PC-3 (cell line): ENCODE measurements at regions not wholly inside any gene's neighbourhood (a gene's known extent, or its start where the extent isn't known, plus 50 kb on each side); places are given as distances from the start of the nearest gene placed in this dataset.
"Not testable (repeated sequence)": the region's sequence is repeated elsewhere in the genome, so short reads cannot be mapped to it uniquely, and the experiment has no call there.

ENCODE experiments used
- ATAC-seq: fragments of 200-7000 bp; cut with Tn5 transposase; 2 replicates; pipeline ENCODE4 v1.9.1; 2020; ENCODE audit warnings: mild to moderate bottlenecking, moderate library complexity
- BruUV-seq: library from RNA; stranded (reverse); fragments of 400-500 nt; replicated peaks from 2 replicates; lab custom pipeline; 2021; lab: Mats Ljungman, UMichigan
- CTCF ChIA-PET: fragments of 300-600 bp; sonication (Branson Sonifier 250); formaldehyde crosslinking; loops from one replicate; lab custom pipeline; 2022; ENCODE audit warnings: antibody characterized with exemption; lab: Charles Lee
- POLR2A ChIA-PET: fragments of 300-600 bp; sonication (Branson Sonifier 250); formaldehyde crosslinking; loops from one replicate; lab custom pipeline; 2022; ENCODE audit warnings: antibody characterized with exemption; ENCODE audit not compliant: unreplicated experiment; lab: Charles Lee
- DNase-seq: peaks from one replicate; pipeline ENCODE4 v3.0.0-alpha.2; 2015
- H2AFZ ChIP-seq: fragments of 300-600 bp; sonication (generic); 2 replicates; pipeline ENCODE4 v1.6.0; 2016; ENCODE audit warnings: antibody characterized with exemption, low read length
- H3F3A ChIP-seq: fragments of 300-600 bp; sonication (generic); one replicate; pipeline ENCODE4 v1.6.0; 2017; ENCODE audit warnings: antibody characterized with exemption, low read length, control low read depth, mild to moderate bottlenecking; ENCODE audit not compliant: unreplicated experiment
- H3K27ac ChIP-seq: fragments of 300-600 bp; sonication (generic); 2 replicates; pipeline ENCODE4 v1.5.1; 2016; ENCODE audit warnings: mild to moderate bottlenecking, low read length
- H3K27me3 ChIP-seq: fragments of 300-600 bp; sonication (generic); 2 replicates; pipeline ENCODE4 v1.6.1; 2016; ENCODE audit warnings: low read length, mixed read lengths
- H3K36me3 ChIP-seq: fragments of 300-600 bp; sonication (generic); 2 replicates; pipeline ENCODE4 v1.6.1; 2016; ENCODE audit warnings: low read depth, mixed run types, low read length, mixed read lengths
- H3K4me1 ChIP-seq: fragments of 300-600 bp; sonication (generic); 2 replicates; pipeline ENCODE4 v1.5.1; 2016; ENCODE audit warnings: low read length; ENCODE audit not compliant: insufficient read depth
- H3K4me2 ChIP-seq: fragments of 300-600 bp; sonication (generic); 2 replicates; pipeline ENCODE4 v1.6.0; 2016; ENCODE audit warnings: low read length
- H3K4me3 ChIP-seq: fragments of 300-600 bp; sonication (generic); 2 replicates; pipeline ENCODE4 v1.5.1; 2016; ENCODE audit warnings: mild to moderate bottlenecking, low read length, mixed read lengths
- H3K79me2 ChIP-seq: fragments of 300-600 bp; sonication (generic); 2 replicates; pipeline ENCODE4 v1.6.1; 2017; ENCODE audit warnings: low read length, mixed read lengths
- H3K9ac ChIP-seq: fragments of 300-600 bp; sonication (generic); 2 replicates; pipeline ENCODE4 v1.6.0; 2016; ENCODE audit warnings: mild to moderate bottlenecking, low read length
- H3K9me2 ChIP-seq: fragments of 300-600 bp; sonication (generic); replicated peaks from 2 replicates; pipeline ENCODE4 v1.6.1; 2016; ENCODE audit warnings: mixed run types, low read length, mixed read lengths
- H3K9me3 ChIP-seq: fragments of 300-600 bp; sonication (generic); 2 replicates; pipeline ENCODE4 v1.6.1; 2016; ENCODE audit warnings: low read length, mixed read lengths
- H4K20me1 ChIP-seq: fragments of 300-600 bp; sonication (generic); 2 replicates; pipeline ENCODE4 v1.6.1; 2016; ENCODE audit warnings: low read length, mixed read lengths
- EZH2 ChIP-seq: fragments of 300-600 bp; sonication (generic); IDR thresholded peaks from one replicate; pipeline ENCODE4 v1.6.1; 2017; ENCODE audit warnings: antibody characterized with exemption, mild to moderate bottlenecking, low read length; ENCODE audit not compliant: unreplicated experiment
- EZH2phosphoT487 ChIP-seq: fragments of 300-600 bp; sonication (generic); IDR thresholded peaks from 2 replicates; pipeline ENCODE4 v1.6.1; 2018; ENCODE audit warnings: mild to moderate bottlenecking, antibody characterized with exemption, low read length, borderline replicate concordance
- intact Hi-C: fragments of 100-400 bp; cut with micrococcal nuclease; formaldehyde crosslinking; loops from 2 replicates; pipeline ENCODE4 v1.9.0; 2023
- TF ChIP-seq, protein P1 (sequence below): fragments of 300-600 bp; sonication (generic); conservative IDR thresholded peaks from 2 replicates; pipeline ENCODE4 v1.5.1; 2017; ENCODE audit warnings: antibody characterized with exemption, low read depth, mild to moderate bottlenecking, low read length

DNA sequence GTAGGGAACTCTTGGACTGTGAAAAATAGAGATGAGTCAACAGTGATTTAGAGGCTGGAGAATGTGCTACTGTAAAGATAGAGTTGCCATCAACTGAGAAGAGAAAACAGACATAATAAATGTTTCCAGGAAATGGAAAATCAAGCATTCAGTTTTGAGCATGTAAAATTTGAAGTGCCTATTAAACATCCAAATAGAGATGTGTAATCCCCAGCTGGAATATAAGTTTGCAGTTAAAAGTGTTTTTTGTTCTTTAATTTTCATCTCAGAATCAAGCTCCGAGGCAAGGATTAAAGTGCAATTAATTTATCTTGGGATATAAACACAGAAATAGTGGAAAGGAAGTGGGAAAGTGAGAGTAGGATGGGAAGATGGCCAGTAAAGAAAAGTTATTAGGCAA, 666.0 kb upstream of the RAG2 start:
- no TSS peak for BruUV-seq
- Histone ChIP-seq H3K4me2 (no peak overlapping the region), H3K79me2 (no peaks in the 10 kb centered on the region), H3K4me3 (no peak overlapping the region), H3K27ac (no peak overlapping the region), H3K9me3 (no peaks in the 10 kb centered on the region), H3K9me2 (no peaks in the 10 kb centered on the region), H3K27me3 (no peaks in the 10 kb centered on the region), H3K36me3 (no peaks in the 10 kb centered on the region), H3K9ac (no peak overlapping the region), H2AFZ (no peak overlapping the region), H4K20me1 (no peaks in the 10 kb centered on the region), H3F3A (no peaks in the 10 kb centered on the region), H3K4me1 (0 out of 2 replicates have a peak, but pooled peaks cover 8% of the 10 kb centered on the region)
- peak; percentile 46 for ATAC-seq
- CTCF ChIA-PET, result no interaction called here
- POLR2A ChIA-PET, result no interaction called here
- intact Hi-C loops, result loop anchor here (2.0 kb wide), 1 partner anchor 15 kb away; no protein-coding TSS in a partner anchor
- TF ChIP-seq EZH2 (no peak), EZH2phosphoT487 (no peak)
- TF ChIP-seq, protein P1, sequence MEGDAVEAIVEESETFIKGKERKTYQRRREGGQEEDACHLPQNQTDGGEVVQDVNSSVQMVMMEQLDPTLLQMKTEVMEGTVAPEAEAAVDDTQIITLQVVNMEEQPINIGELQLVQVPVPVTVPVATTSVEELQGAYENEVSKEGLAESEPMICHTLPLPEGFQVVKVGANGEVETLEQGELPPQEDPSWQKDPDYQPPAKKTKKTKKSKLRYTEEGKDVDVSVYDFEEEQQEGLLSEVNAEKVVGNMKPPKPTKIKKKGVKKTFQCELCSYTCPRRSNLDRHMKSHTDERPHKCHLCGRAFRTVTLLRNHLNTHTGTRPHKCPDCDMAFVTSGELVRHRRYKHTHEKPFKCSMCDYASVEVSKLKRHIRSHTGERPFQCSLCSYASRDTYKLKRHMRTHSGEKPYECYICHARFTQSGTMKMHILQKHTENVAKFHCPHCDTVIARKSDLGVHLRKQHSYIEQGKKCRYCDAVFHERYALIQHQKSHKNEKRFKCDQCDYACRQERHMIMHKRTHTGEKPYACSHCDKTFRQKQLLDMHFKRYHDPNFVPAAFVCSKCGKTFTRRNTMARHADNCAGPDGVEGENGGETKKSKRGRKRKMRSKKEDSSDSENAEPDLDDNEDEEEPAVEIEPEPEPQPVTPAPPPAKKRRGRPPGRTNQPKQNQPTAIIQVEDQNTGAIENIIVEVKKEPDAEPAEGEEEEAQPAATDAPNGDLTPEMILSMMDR, result no peak
- DNase-seq, result peak; percentile 4

DNA sequence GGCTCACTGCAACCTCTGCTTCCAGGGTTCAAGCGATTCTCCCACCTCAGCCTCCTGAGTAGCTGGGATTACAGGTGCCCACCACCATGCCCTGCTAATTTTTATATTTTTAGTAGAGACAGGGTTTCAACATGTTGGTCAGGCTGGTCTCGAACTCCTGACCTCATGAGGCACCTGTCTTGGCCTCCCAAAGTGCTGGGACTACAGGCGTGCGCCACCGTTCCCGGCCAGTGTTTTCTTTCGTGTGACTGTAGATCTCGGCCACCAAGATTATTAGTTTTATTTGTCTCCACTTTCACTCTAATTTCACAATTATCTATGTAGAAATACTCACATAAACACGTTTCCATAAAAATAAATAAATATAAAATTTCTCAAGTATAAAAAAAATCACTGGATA, 665.4 kb upstream of the RAG2 start:
- H3K4me1 ChIP-seq, H2AFZ ChIP-seq, H3K4me2 ChIP-seq, H3K9ac ChIP-seq, H3F3A ChIP-seq, DNase-seq, H3K27ac ChIP-seq, CTCF ChIA-PET, POLR2A ChIA-PET, H3K36me3 ChIP-seq, H3K9me3 ChIP-seq, H3K4me3 ChIP-seq, BruUV-seq, H3K79me2 ChIP-seq, ATAC-seq, H3K9me2 ChIP-seq, intact Hi-C loops, H4K20me1 ChIP-seq, H3K27me3 ChIP-seq: not testable (repeated sequence)

DNA sequence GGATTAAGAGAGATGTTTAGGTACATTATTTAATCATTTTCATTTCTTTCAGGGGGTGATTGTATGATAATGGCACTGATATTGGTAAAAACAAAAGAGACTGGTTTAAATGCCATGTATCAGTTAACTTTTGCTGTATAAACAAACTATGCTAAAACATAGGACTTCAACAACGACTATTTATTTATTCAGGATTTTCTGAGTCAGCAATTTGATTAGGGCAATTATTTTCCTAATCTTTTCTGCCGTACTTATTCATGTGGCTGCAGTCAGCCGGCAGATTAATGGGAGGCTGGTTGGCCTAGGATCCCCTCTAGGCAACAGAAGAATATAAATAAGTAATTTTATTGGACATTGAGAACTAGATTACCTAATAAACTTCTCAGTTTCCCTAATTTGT, 661.7 kb upstream of the RAG2 start:
- Histone ChIP-seq H3K27me3 (no peaks in the 10 kb centered on the region), H4K20me1 (no peaks in the 10 kb centered on the region), H3F3A (no peaks in the 10 kb centered on the region), H2AFZ (no peak overlapping the region), H3K79me2 (no peaks in the 10 kb centered on the region), H3K4me2 (no peak overlapping the region), H3K4me3 (no peak overlapping the region), H3K9ac (no peak overlapping the region), H3K27ac (no peak overlapping the region), H3K4me1 (0 out of 2 replicates have a peak, but pooled peaks cover 8% of the 10 kb centered on the region), H3K9me3 (no peaks in the 10 kb centered on the region), H3K9me2 (no peaks in the 10 kb centered on the region), H3K36me3 (no peaks in the 10 kb centered on the region)
- POLR2A ChIA-PET, result no interaction called here
- ATAC-seq (no peak), DNase-seq (no peak)
- CTCF ChIA-PET, result no interaction called here
- no TSS peak for BruUV-seq
- intact Hi-C loops, result no loop called here
- no peak for TF ChIP-seq EZH2

DNA sequence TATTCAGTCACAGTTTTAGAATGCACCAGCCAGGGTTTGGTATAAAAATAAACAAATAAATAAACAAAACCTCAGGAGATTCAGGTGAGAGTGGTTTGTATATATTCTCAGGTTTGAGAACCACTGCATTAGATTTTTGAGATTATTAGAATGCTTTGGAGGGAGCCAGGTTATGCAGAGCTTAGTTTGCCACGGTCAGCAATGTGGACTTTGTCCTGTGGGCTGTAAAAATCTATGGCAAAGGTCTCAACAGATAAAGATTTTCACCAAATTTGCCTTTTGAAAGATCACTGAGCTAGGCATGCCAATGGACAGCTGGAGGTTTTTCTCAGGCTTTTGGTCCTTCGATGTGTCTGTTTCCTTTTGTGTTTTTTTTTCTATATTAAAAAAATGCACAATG, 650.1 kb upstream of the RAG2 start:
- no peak overlapping the region for H3K4me3 ChIP-seq
- POLR2A ChIA-PET, result no interaction called here
- intact Hi-C loops, result no loop called here
- no peaks in the 10 kb centered on the region for H3K4me1 ChIP-seq
- no peaks in the 10 kb centered on the region for H3K9me3 ChIP-seq
- no peaks in the 10 kb centered on the region for H4K20me1 ChIP-seq
- no peak overlapping the region for H2AFZ ChIP-seq
- H3K27me3 ChIP-seq, result no peaks in the 10 kb centered on the region
- H3K9ac ChIP-seq, result no peak overlapping the region
- no peaks in the 10 kb centered on the region for H3F3A ChIP-seq
- ATAC-seq (no peak), DNase-seq (no peak)
- TF ChIP-seq EZH2 (no peak), EZH2phosphoT487 (no peak)
- TF ChIP-seq, protein P1, result no peak
- CTCF ChIA-PET, result no interaction called here
- no peaks in the 10 kb centered on the region for H3K36me3 ChIP-seq
- H3K79me2 ChIP-seq, result no peaks in the 10 kb centered on the region
- H3K27ac ChIP-seq, result no peak overlapping the region
- no TSS peak for BruUV-seq
- no peaks in the 10 kb centered on the region for H3K9me2 ChIP-seq
- no peak overlapping the region for H3K4me2 ChIP-seq

DNA sequence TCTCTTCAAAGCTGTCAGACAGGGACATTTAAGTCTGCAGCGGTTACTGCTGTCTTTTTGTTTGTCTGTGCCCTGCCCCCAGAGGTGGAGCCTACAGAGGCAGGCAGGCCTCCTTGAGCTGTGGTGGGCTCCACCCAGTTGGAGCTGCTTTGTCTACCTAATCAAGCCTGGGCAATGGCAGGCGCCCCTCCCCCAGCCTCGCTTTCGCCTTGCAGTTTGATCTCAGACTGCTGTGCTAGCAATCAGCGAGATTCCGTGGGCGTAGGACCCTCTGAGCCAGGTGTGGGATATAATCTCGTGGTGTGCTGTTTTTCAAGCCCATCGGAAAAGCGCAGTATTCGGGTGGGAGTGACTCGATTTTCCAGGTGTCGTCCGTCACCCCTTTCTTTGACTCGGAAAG, 648.1 kb upstream of the RAG2 start:
- H3K4me2 ChIP-seq, CTCF ChIA-PET, H3K9me2 ChIP-seq: not testable (repeated sequence)

More for the DNA sequence above, 648.1 kb upstream of the RAG2 start:
- H3K79me2 ChIP-seq, H2AFZ ChIP-seq, BruUV-seq, H3K4me3 ChIP-seq, POLR2A ChIA-PET, H3K36me3 ChIP-seq, H3K9ac ChIP-seq, ATAC-seq, intact Hi-C loops, H3K4me1 ChIP-seq, DNase-seq, H3K27ac ChIP-seq, H4K20me1 ChIP-seq, H3K9me3 ChIP-seq, H3K27me3 ChIP-seq, H3F3A ChIP-seq: not testable (repeated sequence)
